Effector CD4-positive, alpha-beta T cell (primary cell): ENCODE measurements at regions not wholly inside any gene's neighbourhood (a gene's known extent, or its start where the extent isn't known, plus 50 kb on each side); places are given as distances from the start of the nearest gene placed in this dataset.

Experiments used
- DNase-seq: peaks from one replicate; pipeline ENCODE4 v3.0.0-alpha.2; 2020

GRCh38 chr11:37572491-37573171 lies 974.6 kb upstream of the RAG2 start:
- DNase-seq, result no peak

GRCh38 chr11:37571246-37571645 lies 973.2 kb upstream of the RAG2 start:
- DNase-seq, result no peak

- no peak for DNase-seq
Measured at GRCh38 chr11:37560991-37561390, 963.0 kb upstream of the RAG2 start.

- DNase-seq, result no peak
Measured at GRCh38 chr11:37560346-37560745, 962.3 kb upstream of the RAG2 start.

GRCh38 chr11:37558619-37559210 lies 960.7 kb upstream of the RAG2 start:
- DNase-seq, result no peak

GRCh38 chr11:37557990-37558389 lies 960.0 kb upstream of the RAG2 start:
- no peak for DNase-seq

GRCh38 chr11:37552284-37552683 lies 954.2 kb upstream of the RAG2 start:
- no peak for DNase-seq

- no peak for DNase-seq
Measured at GRCh38 chr11:37544491-37544890, 946.5 kb upstream of the RAG2 start.

GRCh38 chr11:37533830-37534229 lies 935.8 kb upstream of the RAG2 start:
- no peak for DNase-seq

GRCh38 chr11:37533087-37533486 lies 935.1 kb upstream of the RAG2 start:
- DNase-seq, result no peak

- no peak for DNase-seq
Measured at GRCh38 chr11:37532271-37532670, 934.2 kb upstream of the RAG2 start.

GRCh38 chr11:37527545-37527944 lies 929.5 kb upstream of the RAG2 start:
- no peak for DNase-seq

- DNase-seq, result no peak
Measured at GRCh38 chr11:37525336-37525735, 927.3 kb upstream of the RAG2 start.

- DNase-seq, result no peak
Measured at GRCh38 chr11:37519781-37520180, 921.7 kb upstream of the RAG2 start.

- no peak for DNase-seq
Measured at GRCh38 chr11:37512156-37512780, 914.2 kb upstream of the RAG2 start.

- no peak for DNase-seq
Measured at GRCh38 chr11:37511425-37511933, 913.4 kb upstream of the RAG2 start.

- DNase-seq, result no peak
Measured at GRCh38 chr11:37509506-37509905, 911.5 kb upstream of the RAG2 start.

GRCh38 chr11:37506531-37506930 lies 908.5 kb upstream of the RAG2 start:
- DNase-seq, result no peak

GRCh38 chr11:37505406-37505805 lies 907.4 kb upstream of the RAG2 start:
- DNase-seq, result no peak

GRCh38 chr11:37504921-37505320 lies 906.9 kb upstream of the RAG2 start:
- DNase-seq, result no peak

- DNase-seq, result no peak
Measured at GRCh38 chr11:37504060-37504611, 906.1 kb upstream of the RAG2 start.

GRCh38 chr11:37503411-37504059 lies 905.5 kb upstream of the RAG2 start:
- no peak for DNase-seq

- DNase-seq, result no peak
Measured at GRCh38 chr11:37502202-37502601, 904.2 kb upstream of the RAG2 start.
